ENCODE measurements at regions not wholly inside any gene's neighbourhood (a gene's known extent, or its start where the extent isn't known, plus 50 kb on each side); places are given as distances from the start of the nearest gene placed in this dataset.

- no peaks in the 10 kb centered on the region for H3K36me3 ChIP-seq (ENCODE audit: control insufficient read depth in 2 of 4, insufficient read depth in 4 of 4, low read length in 3 of 4)
- H3K14ac ChIP-seq (ENCODE audit: insufficient read length) = no peak overlapping the region
- H3K27ac ChIP-seq (ENCODE audit: low read depth, low read length) = no peak overlapping the region
- no peaks in the 10 kb centered on the region for H3K4me1 ChIP-seq (replicated peaks in 1 of 4; ENCODE audit: control insufficient read depth in 3 of 4, insufficient read depth in 4 of 4, low read length in 3 of 4)
- H3K4me2 ChIP-seq (ENCODE audit: insufficient read depth in 1 of 2, low read depth in 2 of 2, low read length in 2 of 2) = no peak overlapping the region
- H4K5ac ChIP-seq (ENCODE audit: insufficient read length, low read depth, low read length) = no peak overlapping the region
- H2BK15ac ChIP-seq (ENCODE audit: low read length) = no peak overlapping the region
- no peak overlapping the region for H4K8ac ChIP-seq (ENCODE audit: extremely low read depth, insufficient read depth, low read length)
- no peak overlapping the region for H2BK5ac ChIP-seq (ENCODE audit: low read depth, low read length)
- no peak overlapping the region for H3K18ac ChIP-seq (ENCODE audit: extremely low read depth, low read length)
- ChIA-PET CTCF (ENCODE audit: partially characterized antibody) (interaction anchor here (0.8 to 2.1 kb wide), 2 partner anchors 15 to 39 kb away, joined by 3 to 5 read pairs; no protein-coding TSS in a partner anchor), POLR2A (ENCODE audit: partially characterized antibody) (no interaction called here)
- H3K9ac ChIP-seq (replicated peaks in 1 of 4; ENCODE audit: extremely low read depth in 1 of 4, low read depth in 3 of 4, low read length in 3 of 4) = no peak overlapping the region
- H3K27me3 ChIP-seq (replicated peaks in 1 of 4; ENCODE audit: control insufficient read depth in 3 of 4, extremely low read depth in 1 of 4, insufficient read depth in 3 of 4, low read length in 3 of 4) = no peaks in the 10 kb centered on the region
- FAIRE-seq (no peak), DNase-seq (ENCODE audit: low read depth in 1 of 2, low spot score in 2 of 2) (no peak)
- H3K23me2 ChIP-seq (ENCODE audit: low read depth, low read length) = no peaks in the 10 kb centered on the region
- H4K91ac ChIP-seq (replicated peaks; ENCODE audit: insufficient read length, low read length) = no peak overlapping the region
- no peaks in the 10 kb centered on the region for H4K20me1 ChIP-seq (replicated peaks in 1 of 2; ENCODE audit: control insufficient read depth in 1 of 2, insufficient read depth in 2 of 2, low read length in 2 of 2)
- no peak overlapping the region for H2AK5ac ChIP-seq (ENCODE audit: low read depth, low read length)
- no peak overlapping the region for H3K23ac ChIP-seq (ENCODE audit: insufficient read length)
- no peak overlapping the region for H2BK20ac ChIP-seq (ENCODE audit: low read length)
- H2BK120ac ChIP-seq (replicated peaks; ENCODE audit: low read depth, low read length) = no peak overlapping the region
- no peak overlapping the region for H3K56ac ChIP-seq (replicated peaks; ENCODE audit: insufficient read length, low read depth, low read length)
- no peak overlapping the region for H2BK12ac ChIP-seq (ENCODE audit: low read depth, low read length)
- no peaks in the 10 kb centered on the region; a peak in 1 of 4 replicates for H3K9me3 ChIP-seq (ENCODE audit: insufficient read depth in 2 of 2, low read depth in 1 of 2, low read length in 1 of 2)
- no peaks in the 10 kb centered on the region for H3K79me2 ChIP-seq (ENCODE audit: control insufficient read depth in 1 of 2, insufficient read depth in 2 of 2, low read length in 2 of 2)
- 94% methylated on average over 3 of the region's 3 CpGs; no CpG with 5 or more reads in 1 of the 2 experiments for WGBS, 2 experiments (ENCODE audit: extremely low coverage in 1 of 2, insufficient coverage in 1 of 2, insufficient read length in 1 of 2, insufficient replicate concordance in 2 of 2, low coverage in 1 of 2, low lambda C conversion rate in 2 of 2, missing lambda C conversion rate in 1 of 2)
- no peak overlapping the region for H2AFZ ChIP-seq (ENCODE audit: low read length)
- no peak overlapping the region for H3K4ac ChIP-seq (replicated peaks; ENCODE audit: insufficient read length, low read depth, low read length)
- H3K79me1 ChIP-seq (ENCODE audit: low read depth, low read length) = no peaks in the 10 kb centered on the region
- no peak overlapping the region for H3K4me3 ChIP-seq (ENCODE audit: extremely low read depth in 1 of 4, insufficient read depth in 2 of 4, low read depth in 3 of 4, low read length in 4 of 4)
- TF ChIP-seq POLR2AphosphoS5 (IDR thresholded peaks at IDR 0.05; ENCODE audit: low read depth, low read length) (no peak), GTF2F1 (IDR thresholded peaks at IDR 0.05; ENCODE audit: borderline replicate concordance, low read depth, low read length) (no peak), ATF3 (IDR thresholded peaks at IDR 0.05; ENCODE audit: insufficient read depth, low read depth, low read length) (no peak), CBX8 (IDR thresholded peaks at IDR 0.05; ENCODE audit: borderline replicate concordance, low read depth, low read length) (no peak), KDM5A (IDR thresholded peaks at IDR 0.05; ENCODE audit: low read length) (no peak), RBBP5 (IDR thresholded peaks at IDR 0.05; ENCODE audit: borderline replicate concordance, low read depth, low read length) (no peak), ASH2L (IDR thresholded peaks at IDR 0.05; ENCODE audit: low read length) (no peak)
Observed at GRCh38 chr4:187108845-187109244, 385.2 kb upstream of the FAT1 start.

All from H1 (cell line).